Fibroblast of pulmonary artery (primary cell): ENCODE measurements at regions not wholly inside any gene's neighbourhood (a gene's known extent, or its start where the extent isn't known, plus 50 kb on each side); places are given as distances from the start of the nearest gene placed in this dataset.

Source experiments
- DNase-seq: peaks from one replicate; pipeline ENCODE4 v3.0.0-alpha.2; 2010; ENCODE audit warnings: low read depth
- H3K4me3 ChIP-seq: replicated peaks from 2 replicates; pipeline ENCODE4 v1.5.1; 2011; ENCODE audit warnings: low read depth, mild to moderate bottlenecking, control low read depth, low read length, moderate library complexity
- CTCF ChIP-seq: IDR thresholded peaks from 2 replicates; pipeline ENCODE4 v1.5.1; 2011; ENCODE audit warnings: mild to moderate bottlenecking, control low read depth, low read length, inconsistent platforms; ENCODE audit errors: missing control alignments

- DNase-seq = no peak
- H3K4me3 ChIP-seq = no peak overlapping the region
- no peak for TF ChIP-seq CTCF
Measured at GRCh38 chrX:5194806-5195205, 1033.9 kb downstream of the NLGN4X start.

- DNase-seq = no peak
- no peak overlapping the region for H3K4me3 ChIP-seq
- TF ChIP-seq CTCF = no peak
Measured at GRCh38 chrX:5180135-5180741, 1048.4 kb downstream of the NLGN4X start.

GRCh38 chrX:5176766-5177165, 1051.9 kb downstream of the NLGN4X start:
- TF ChIP-seq CTCF = no peak
- no peak overlapping the region for H3K4me3 ChIP-seq
- no peak for DNase-seq

GRCh38 chrX:5163663-5164062, 1065.0 kb downstream of the NLGN4X start:
- DNase-seq = no peak
- no peak overlapping the region for H3K4me3 ChIP-seq
- TF ChIP-seq CTCF = no peak

- H3K4me3 ChIP-seq = no peak overlapping the region
- no peak for DNase-seq
- TF ChIP-seq CTCF = no peak
Measured at GRCh38 chrX:5155301-5155700, 1073.4 kb downstream of the NLGN4X start.

GRCh38 chrX:5145957-5146356, 1082.7 kb downstream of the NLGN4X start:
- no peak for TF ChIP-seq CTCF
- no peak for DNase-seq
- H3K4me3 ChIP-seq = no peak overlapping the region

- no peak for TF ChIP-seq CTCF
- DNase-seq = no peak
- no peak overlapping the region for H3K4me3 ChIP-seq
Measured at GRCh38 chrX:5142644-5143043, 1086.0 kb downstream of the NLGN4X start.
